ENCODE measurements at regions not wholly inside any gene's neighbourhood (a gene's known extent, or its start where the extent isn't known, plus 50 kb on each side); places are given as distances from the start of the nearest gene placed in this dataset.

- Mint-ChIP-seq H3K27me3 (no peaks in the 10 kb centered on the region), H3K9me3 (no peaks in the 10 kb centered on the region), H3K4me1 (ENCODE audit: low read depth) (no peaks in the 10 kb centered on the region), H3K27ac (no peak overlapping the region), H3K36me3 (ENCODE audit: low read depth) (no peaks in the 10 kb centered on the region), H3K4me3 (no peak overlapping the region)
- ChIA-PET CTCF (no interaction called here), POLR2A (no interaction called here)
- no peak for DNase-seq
- intact Hi-C loops (cut with micrococcal nuclease) = no loop called here
- no peak for ATAC-seq
- TF ChIP-seq CTCF (IDR thresholded peaks at IDR 0.05) = no peak
Observed at GRCh38 chr10:52679117-52679516, 93.5 kb downstream of the MBL2 start.

- DNase-seq = no peak
- no peak overlapping the region for H3K27ac Mint-ChIP-seq
- TF ChIP-seq CTCF (IDR thresholded peaks at IDR 0.05) = no peak
- no peak for ATAC-seq
- H3K27me3 Mint-ChIP-seq = no peaks in the 10 kb centered on the region
- POLR2A ChIA-PET = no interaction called here
- CTCF ChIA-PET = no interaction called here
- H3K9me3 Mint-ChIP-seq = peaks cover 5% of the 10 kb centered on the region
- intact Hi-C loops (cut with micrococcal nuclease) = no loop called here
- no peak overlapping the region for H3K4me3 Mint-ChIP-seq
- H3K36me3 Mint-ChIP-seq (ENCODE audit: low read depth) = no peaks in the 10 kb centered on the region
- no peaks in the 10 kb centered on the region for H3K4me1 Mint-ChIP-seq (ENCODE audit: low read depth)
Observed at GRCh38 chr10:52682766-52683165, 89.8 kb downstream of the MBL2 start.

- Mint-ChIP-seq H3K27ac (no peak overlapping the region), H3K9me3 (peaks cover 5% of the 10 kb centered on the region), H3K27me3 (no peaks in the 10 kb centered on the region), H3K36me3 (ENCODE audit: low read depth) (no peaks in the 10 kb centered on the region), H3K4me3 (no peak overlapping the region), H3K4me1 (ENCODE audit: low read depth) (no peaks in the 10 kb centered on the region)
- ATAC-seq (no peak), DNase-seq (no peak)
- ChIA-PET CTCF (no interaction called here), POLR2A (no interaction called here)
- intact Hi-C loops (cut with micrococcal nuclease) = no loop called here
- TF ChIP-seq CTCF (IDR thresholded peaks at IDR 0.05) = no peak
Observed at GRCh38 chr10:52683776-52684175, 88.8 kb downstream of the MBL2 start.

- H3K36me3 Mint-ChIP-seq (ENCODE audit: low read depth) = no peaks in the 10 kb centered on the region
- H3K4me3 Mint-ChIP-seq = no peak overlapping the region
- ChIA-PET POLR2A (no interaction called here), CTCF (no interaction called here)
- H3K4me1 Mint-ChIP-seq (ENCODE audit: low read depth) = no peaks in the 10 kb centered on the region
- H3K27ac Mint-ChIP-seq = no peak overlapping the region
- intact Hi-C loops (cut with micrococcal nuclease) = no loop called here
- ATAC-seq = no peak
- peaks cover 10% of the 10 kb centered on the region for H3K9me3 Mint-ChIP-seq
- no peak for DNase-seq
- no peak for TF ChIP-seq CTCF (IDR thresholded peaks at IDR 0.05)
- no peaks in the 10 kb centered on the region for H3K27me3 Mint-ChIP-seq
Observed at GRCh38 chr10:52688899-52689298, 83.7 kb downstream of the MBL2 start.

GRCh38 chr10:52696232-52696631 is 76.4 kb downstream of the MBL2 start:
- CTCF ChIA-PET = no interaction called here
- Mint-ChIP-seq H3K4me1 (ENCODE audit: low read depth) (no peaks in the 10 kb centered on the region), H3K4me3 (no peak overlapping the region), H3K36me3 (ENCODE audit: low read depth) (no peaks in the 10 kb centered on the region), H3K9me3 (peaks cover 2% of the 10 kb centered on the region), H3K27me3 (no peaks in the 10 kb centered on the region), H3K27ac (no peak overlapping the region)
- no peak for ATAC-seq
- DNase-seq = no peak
- TF ChIP-seq CTCF (IDR thresholded peaks at IDR 0.05) = no peak
- intact Hi-C loops (cut with micrococcal nuclease) = no loop called here
- POLR2A ChIA-PET = no interaction called here

All from activated CD8-positive, alpha-beta T cell treated with anti-CD3 and anti-CD28 coated beads for 36 hours (primary cell).